Activated CD4-positive, CD25-positive, alpha-beta regulatory T cell treated with anti-CD3 and anti-CD28 coated beads, Interleukin-2, amount 50 U/mL, for 72 hours (primary cell): ENCODE measurements at regions not wholly inside any gene's neighbourhood (a gene's known extent, or its start where the extent isn't known, plus 50 kb on each side); places are given as distances from the start of the nearest gene placed in this dataset.

Source experiments
- DNase-seq: peaks from one replicate; pipeline ENCODE4 v3.0.0; 2021

DNA sequence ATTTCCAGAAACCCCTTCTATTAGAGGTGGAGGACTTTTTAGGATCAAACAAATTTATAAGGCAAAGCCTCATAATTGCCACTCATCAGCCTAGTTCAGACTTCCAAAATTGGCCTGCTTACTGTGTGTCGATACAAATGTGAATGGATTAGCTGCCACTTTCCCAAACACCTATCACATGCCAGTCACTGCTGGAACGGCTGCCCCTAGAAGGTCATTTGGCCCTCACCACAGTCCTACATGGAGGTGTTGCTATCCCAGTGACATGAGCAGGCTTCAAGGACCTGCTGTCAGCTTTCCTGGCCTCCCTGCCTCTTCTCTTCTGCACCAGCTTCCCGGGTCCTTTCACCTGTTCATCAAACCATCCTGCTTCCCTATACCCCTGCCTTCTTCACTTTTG is 279.2 kb upstream of the SKOR2 start:
- no peak for DNase-seq

DNA sequence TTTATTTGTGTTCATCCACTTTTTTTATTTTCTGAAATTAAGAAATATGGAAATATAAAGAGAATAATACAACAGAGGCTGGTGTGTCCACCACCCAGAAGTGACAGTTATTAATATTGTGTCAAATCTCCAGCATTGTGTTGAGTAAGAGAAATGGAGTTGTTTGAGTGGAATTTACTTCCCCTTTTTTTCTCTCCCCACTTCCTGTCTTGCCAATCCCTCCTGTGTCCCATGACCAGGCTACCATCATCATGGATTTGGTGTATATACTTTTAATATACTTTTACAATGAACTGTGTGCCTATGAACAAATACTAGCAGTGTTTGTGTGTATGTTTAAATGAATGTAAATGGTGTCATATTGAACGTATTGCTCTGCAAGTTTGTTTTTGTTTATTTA is 276.9 kb upstream of the SKOR2 start:
- DNase-seq: no peak

DNA sequence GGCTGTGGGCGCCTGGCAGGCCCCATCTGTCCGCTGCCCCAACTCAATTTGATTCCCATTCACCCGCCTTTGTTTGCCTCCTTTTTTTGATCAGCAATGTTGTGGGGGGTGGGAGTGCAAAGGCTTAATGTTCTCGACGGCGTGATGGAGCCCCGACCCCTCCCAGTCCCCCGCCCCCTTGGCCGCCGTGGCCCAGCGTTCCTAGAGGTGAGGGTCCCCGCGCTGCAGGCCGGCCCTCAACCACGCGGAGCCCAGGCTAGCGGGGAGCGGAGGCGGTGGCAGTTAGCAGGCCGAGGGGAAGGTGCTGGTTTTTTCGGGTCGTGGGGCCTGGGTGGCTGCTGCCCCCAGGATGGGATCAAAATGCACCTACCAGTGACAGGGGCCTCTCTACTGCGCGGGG is 274.7 kb upstream of the SKOR2 start:
- DNase-seq: no peak

DNA sequence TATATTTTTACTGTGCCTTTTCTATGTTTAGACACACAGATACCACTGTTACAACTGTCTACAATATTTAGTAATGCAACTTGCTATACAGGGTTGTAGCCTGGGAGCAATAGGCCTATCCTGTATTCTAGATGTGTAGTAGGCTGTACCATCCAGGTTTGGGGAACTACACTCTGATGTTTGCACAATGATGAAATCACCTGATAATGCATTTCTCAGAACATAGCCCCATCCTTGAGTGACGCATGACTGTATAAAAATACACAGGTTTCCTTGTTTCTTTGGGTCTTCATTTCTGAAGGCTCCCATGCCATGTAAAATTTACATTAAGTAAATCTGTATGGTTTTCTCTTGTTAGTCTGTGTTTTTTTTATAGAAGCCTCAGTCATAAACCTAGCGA is 270.9 kb upstream of the SKOR2 start:
- DNase-seq: no peak

DNA sequence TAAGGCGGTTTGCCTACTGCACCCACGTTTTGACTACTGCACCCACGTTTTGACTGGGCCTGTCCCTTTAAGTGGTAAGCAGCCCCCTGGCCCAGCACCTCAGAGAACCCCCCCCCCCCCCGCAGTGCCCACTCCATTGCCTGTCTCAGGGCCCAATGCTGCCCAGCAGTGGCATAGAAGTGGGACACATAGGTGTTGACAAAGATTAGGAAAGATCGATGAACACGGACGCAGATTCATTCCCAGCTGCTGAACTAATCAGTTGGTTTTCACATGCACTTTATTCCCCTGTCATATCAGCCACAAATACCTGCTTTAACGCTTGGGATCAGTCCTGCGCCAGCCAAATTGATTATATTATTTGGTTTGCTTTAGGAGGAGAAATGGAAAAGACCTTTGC is 268.8 kb upstream of the SKOR2 start:
- no peak for DNase-seq

DNA sequence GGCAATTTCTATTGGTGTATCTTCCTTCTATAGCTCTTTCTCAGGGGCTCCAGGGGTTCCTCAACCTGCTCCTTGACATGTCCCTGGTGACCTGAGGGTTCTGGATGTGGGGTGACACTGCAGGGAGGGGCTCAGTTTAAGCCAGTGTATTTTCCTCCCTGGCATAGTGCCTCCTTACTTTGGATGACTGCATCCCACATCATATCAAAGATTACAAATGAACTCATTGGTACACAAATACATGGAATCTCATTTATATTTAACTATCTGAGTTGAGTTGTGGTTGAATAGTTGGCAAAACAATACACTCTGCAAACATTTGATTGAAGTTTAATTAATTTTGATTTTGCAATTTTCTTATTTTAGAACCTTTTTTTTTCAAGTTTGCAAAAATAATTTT is 268.2 kb upstream of the SKOR2 start:
- DNase-seq: no peak

DNA sequence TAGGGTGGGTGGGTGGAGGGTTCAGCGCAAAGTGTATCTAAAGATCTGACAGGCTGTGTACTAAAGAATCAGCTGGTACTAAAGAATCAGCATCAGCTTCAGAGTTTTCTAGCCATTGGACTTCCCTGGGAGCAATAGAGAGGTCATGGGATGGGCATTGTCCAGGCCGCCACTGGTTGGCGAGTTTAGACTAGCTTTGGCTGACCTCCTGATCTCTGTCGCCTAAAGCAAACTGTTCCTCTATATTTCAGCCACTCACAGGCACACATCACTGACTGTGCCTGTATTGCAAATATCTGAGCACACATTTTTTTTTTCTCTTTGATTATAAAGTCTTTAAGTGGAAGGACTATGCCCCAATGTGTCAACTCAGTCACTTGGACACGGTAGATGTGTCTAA is 267.8 kb upstream of the SKOR2 start:
- DNase-seq: no peak

DNA sequence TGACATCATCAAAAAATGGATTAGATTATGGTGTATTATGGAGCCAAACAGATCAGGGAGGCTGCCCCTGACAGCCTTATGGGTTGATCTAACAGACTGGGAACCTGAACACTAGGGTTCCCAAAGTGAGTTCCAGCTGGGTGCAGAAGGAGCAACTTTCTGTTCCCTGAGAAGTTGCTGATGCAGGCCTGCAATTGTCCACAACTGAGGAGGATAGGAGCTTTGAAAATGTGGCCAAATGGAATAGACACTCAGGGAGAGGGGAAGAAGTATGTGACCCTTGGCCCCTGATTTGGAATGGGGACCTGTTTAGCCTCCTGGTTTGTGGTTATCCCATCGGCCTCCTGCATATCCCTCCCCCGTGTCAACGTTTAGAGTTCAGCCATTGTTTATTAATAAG is 262.2 kb upstream of the SKOR2 start:
- no peak for DNase-seq

DNA sequence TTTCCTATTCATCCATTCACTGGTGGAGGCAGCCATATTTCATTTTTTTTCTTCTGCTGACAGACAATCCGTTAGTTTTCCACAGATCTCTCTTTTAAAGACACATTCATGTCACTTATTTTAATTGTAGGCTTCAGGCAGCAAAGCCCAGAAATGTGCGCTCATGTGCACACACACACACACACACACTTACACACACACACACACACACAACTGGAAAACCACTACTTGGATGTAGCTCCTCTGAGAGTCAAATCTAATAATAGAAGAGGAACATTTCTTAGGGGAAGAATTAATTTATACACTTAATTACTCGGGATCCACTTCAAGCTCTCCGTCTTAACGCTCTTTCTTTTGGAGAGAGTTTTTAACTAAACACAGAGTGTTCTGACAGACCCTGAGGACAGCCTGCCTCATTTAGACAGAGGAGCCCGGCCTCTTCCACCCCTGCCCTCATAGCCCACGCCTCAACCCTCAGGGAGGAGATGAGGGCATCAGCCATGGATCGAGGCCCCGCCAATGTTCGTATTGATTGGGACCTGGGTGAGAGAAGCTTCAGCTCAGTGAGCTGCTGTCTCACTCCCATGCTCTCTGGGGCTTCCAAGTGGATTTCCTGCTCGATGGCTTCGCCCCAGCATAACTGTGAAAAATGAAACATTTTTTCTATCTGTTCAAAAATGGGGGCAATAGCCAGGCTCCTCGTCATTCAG is 261.4 kb upstream of the SKOR2 start:
- no peak for DNase-seq

DNA sequence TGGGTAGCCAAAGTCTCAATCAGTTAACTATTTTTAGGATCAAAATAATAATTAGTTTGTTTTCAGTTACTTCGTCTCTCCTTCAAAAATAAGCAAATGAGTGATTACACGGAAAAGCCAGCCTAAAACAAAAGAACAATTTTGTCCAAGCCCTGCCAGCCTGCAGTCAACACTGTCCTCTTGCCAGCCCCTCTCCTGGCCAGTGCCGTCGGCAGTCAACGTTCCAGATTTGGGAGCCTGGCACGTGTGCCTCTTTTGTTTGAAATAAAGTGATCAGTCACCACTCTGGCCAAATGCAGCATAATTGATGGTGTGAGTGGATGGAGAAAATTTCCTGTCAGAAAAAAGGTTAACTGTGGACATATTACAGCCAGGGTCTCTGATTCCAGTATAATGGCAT is 260.6 kb upstream of the SKOR2 start:
- no peak for DNase-seq

DNA sequence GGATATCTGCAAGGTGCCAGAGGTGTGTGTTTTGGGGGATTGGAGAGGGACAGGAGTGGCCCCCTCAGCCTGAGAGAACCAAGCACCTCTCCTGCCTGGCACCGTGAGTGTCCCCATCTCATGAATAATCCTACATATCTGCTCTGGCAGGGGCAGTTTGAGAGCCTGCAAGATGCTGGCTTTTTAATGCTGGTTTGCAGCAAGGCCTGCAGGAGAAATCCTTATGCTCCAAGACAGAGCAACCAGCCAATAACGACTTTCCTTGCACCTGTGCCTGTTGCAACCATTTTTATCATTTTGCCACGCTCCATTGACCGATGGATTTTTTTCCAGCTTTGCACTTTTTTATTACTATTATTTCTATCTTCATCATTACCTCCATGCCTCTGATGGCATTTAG is 259.4 kb upstream of the SKOR2 start:
- DNase-seq: no peak

DNA sequence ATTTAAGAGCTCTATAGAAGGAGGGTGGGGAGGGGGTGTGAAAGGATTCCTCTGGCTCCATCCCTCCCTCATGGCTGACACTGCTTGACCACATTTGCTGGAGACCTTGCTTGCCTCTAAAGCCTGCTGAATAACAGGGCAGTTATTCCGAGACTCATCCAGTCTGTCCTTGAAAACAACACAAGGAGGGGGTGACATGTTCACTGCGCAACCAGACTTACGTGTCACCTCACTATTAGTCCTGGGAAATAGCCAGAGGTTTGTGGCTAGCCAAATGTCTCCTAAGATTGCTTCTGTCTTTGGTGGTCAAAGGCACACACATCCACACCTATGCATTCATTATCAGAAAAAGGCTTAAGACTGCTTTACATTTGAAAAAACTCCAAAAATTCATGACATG is 256.2 kb upstream of the SKOR2 start:
- DNase-seq: no peak

DNA sequence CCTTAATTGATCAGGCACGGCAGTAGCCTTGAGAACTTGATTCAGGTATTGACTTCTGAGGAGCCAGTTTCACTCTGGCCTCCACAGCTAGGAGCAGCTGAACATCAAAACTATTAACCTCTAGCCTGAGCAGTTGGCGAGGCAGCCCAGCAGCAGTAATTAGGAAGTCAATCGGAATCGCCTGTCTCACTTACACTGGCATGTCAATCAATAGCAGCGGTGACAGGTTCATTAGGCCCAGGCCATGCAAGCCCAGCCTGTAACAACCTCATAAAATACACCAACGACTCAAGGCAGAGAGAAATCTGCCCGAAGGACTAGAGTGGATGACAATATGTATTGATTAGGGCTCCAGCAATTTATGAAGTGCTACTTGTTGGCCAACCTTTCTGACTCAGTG is 255.4 kb upstream of the SKOR2 start:
- DNase-seq: no peak

DNA sequence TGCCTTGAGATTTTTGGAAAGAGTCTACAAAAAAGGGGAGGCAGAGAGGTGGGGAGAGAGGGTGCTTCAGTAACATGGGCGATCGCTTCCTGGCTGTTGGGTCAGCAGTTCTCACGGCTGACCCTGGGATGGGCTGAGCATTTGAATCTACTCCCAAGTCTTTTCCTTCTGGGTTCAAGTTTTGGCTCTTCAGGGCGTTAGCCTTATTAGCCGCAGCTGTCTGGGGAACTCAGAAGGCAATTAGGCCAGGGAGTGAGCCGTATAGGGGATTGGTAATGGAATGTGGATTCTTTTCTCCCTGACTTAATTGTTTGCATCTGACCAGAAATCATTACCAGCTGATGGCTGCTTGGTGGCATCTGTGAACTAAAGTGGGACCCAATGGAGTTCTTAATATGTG is 250.5 kb upstream of the SKOR2 start:
- no peak for DNase-seq

DNA sequence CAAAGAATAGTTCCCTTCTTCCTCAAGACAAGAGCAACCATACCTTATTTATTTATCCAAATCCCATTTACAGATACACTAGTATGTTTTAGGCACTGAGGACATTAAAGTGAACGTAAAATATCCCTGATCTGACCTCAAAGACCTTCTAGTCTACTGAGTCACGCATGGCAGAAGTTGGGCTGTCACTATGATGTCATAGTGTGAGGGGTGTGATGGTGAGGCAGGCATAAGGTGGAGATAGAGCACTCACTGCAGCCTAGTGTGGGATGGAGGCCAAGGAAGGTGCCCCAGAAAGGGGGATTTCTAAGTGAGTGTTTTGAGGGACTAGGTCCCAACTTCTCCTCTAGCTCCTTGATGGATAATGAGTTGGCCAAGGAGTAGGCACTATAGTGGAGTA is 249.5 kb upstream of the SKOR2 start:
- no peak for DNase-seq

DNA sequence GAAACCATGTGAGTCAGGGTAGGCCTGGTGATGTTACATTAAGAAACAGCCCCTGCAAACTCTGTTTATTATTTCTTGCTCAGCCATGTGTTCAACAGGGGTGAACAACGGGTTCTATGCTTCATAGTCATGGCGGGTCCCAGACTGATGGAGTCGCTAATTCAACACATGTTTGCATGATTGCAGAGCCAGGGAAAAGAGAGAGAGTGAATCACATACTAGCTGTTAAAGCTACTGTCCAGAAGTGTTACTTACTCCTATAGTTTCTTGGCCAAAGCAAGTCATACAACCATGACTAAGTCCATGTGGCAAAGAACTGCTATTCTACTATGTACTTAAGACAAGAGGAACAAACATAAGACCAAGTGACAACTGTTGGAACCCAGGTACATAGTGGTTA is 241.2 kb upstream of the SKOR2 start:
- no peak for DNase-seq

DNA sequence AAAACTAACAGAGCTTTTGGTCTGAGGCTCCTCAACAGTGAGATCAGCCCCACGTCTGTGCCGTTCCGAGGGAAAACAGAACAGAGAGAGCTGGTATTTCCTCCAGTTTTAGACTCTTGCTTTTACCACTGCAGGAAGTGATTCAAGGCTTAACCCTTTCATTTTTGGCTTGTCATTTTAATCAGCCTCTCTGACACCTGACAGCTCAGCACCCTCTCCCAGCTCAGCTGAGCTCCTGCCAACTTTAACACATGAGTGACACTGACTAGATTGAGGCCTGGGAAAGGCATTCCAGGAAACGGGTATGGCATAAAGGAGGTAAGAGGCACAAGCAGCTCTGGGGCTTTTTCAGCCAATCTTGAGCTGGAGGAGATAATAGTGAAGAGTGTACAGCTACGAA is 239.4 kb upstream of the SKOR2 start:
- DNase-seq: no peak

DNA sequence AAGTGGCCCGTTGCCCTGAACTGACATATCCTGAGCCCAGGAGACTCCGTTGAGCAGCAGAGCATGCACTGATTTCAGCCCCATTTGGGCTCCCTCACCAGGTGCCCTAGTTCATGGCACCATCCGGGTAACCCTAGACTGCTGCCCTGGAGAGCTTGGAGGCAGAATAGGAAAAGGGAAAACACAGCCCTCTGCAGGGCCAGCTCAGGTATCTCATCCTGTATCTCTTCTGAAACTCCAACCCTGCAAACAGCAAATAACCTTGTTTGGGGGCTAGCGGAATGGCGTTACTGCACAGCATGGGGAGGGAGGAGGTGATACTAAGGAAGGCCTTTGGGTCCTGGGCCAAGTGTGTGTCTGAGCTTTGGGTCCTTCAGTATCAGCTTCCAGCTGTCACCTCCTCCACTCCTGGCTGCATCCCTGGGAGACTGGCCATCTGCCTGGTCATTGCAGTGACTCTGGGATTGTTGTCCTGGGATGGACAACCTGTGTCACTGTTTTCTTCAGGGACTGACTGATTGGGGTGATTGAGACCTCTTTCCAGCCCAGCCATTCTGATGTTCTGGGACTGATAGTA is 233.8 kb upstream of the SKOR2 start:
- DNase-seq: no peak

DNA sequence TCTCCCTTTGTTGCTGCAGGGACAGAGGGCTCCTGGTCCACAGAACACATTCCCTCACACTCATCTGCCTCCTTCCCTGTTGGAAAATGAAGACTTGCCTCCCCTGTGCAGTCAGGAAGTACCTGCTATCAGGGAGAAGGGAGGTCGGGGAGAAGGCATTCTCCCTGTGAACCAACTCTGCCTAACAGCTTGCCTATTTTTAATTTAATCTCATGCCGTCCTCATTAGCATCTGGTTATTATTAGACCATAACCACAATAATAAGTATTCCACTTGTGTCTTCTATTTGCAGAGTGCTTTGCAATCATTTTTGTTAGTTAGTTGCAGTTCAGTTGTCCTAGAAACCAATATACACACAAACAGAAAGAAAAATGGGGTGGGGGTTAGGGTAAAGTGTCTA is 232.6 kb upstream of the SKOR2 start:
- no peak for DNase-seq

DNA sequence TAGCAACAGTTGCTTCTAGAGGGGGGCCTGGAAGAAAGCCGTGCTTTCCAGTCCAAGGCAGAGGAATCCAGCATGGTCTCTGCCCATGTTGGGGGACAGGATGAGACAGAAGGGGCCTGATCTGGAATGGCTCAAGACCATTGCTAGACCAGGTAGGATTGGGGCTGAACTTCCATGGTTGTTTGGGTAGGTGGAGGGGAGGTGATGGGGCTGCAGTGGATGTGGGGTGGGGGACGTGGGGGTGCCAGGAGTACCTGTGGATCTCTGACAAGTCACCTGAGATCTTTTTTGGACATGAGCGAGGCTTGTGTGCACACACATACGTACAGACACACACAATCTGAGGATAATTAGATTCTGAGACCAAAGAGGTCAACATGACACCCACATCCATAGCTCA is 228.7 kb upstream of the SKOR2 start:
- DNase-seq: no peak

DNA sequence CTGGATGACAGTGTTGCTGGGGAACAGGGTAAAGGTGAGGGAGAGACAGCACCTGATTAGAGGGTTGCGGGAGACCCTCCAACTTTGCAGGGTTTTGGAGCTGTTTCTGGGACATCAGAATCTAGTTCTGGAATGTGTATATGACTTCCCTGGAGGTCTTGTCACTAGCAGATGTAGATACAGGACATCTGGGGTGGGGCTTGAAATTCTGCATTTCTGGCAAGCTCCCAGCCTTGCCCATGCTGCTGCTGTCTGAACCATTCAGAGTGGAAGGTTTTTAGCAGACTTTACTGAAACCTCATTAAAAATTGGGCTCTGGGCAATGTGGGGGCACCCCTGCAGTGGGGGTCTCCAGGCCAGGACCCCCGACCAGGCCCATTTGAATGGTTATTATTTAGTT is 220.3 kb upstream of the SKOR2 start:
- DNase-seq: no peak

DNA sequence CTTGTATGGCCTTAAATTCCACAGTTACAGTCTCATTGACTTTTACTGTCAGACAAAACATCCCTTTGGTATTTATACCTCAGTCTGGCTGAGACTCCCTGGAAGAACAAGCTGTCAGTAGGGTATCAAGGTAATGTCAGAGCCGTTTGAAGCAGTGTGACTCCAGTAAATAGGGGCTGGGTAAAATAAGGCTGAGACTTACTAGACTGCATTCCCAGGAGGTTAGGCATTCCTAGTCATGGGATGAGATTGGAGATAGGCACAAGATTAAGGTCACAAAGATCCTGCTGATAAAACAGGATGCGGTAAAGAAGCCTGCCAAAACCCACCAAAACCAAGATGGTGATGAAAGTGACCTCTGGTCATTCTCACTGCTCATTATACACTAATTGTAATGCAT is 219.5 kb upstream of the SKOR2 start:
- no peak for DNase-seq

DNA sequence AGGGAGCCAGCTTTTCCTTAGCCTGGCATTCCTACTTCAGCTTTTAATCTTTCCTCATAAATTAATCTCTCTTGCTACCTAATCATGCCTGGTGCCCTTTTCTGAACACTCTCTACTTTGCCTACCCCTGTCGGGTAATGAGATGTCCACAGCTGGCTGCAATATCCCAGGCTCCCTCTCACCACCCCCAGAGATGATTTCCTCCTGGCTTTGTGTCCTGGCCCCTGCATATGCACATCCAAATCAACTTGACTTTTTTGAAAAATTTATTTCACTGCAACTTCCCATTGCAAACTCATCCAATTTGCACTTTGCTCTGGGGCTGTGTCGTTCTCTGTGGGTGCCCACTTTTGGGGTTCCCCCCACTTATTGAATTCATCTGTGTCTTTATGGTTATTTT is 218.1 kb upstream of the SKOR2 start:
- no peak for DNase-seq

DNA sequence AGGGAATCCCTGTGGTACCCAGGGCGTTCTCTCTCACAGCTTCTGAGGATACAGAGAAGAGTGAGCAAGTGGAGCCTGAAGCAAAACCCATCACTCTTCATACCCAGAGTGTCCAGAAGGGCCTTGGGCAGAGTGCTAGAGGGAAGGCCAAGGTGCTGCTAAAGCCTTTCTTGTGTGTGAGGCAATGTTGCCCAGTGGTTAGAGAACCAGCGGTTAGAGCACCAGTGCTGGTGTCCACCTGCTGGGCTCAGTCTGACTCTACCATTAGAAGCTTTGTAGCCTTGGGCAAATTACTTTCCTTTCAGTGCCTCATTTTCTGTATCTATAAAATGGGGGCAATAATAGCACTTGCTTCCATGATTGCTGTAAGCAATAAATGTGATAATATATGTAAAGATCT is 210.5 kb upstream of the SKOR2 start:
- DNase-seq: no peak

DNA sequence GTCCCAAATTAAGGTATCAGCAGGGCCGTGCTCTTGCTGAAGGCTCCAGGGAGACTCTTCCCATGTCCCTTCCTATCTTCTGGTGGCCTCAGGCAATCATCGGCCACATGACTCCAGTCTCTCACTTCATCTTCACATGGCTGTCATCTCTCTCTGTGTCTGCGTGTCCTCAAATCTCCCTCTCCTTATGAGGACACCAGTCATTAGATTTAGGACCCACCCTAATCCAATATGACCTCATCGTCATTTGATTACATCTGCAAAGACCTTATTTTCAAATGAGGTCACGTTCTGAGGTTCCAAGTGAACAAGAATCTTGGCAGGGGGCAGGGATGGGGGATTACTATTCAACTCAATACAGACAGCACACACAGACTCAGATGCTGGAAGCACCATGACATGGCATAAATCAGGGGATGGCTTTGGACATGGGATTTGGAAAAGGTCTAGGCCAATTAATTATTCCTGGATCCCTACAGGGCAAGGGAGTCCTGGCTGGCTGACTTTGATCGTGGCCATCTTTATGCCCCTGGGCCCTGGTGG is 210.0 kb upstream of the SKOR2 start:
- no peak for DNase-seq
